GM21576 (cell line): ENCODE measurements at regions not wholly inside any gene's neighbourhood (a gene's known extent, or its start where the extent isn't known, plus 50 kb on each side); places are given as distances from the start of the nearest gene placed in this dataset.

Experiments
- ATAC-seq: cut with Tn5 transposase; IDR thresholded peaks from one replicate; pipeline ENCODE4 v1.9.1; 2021; ENCODE audit warnings: mild to moderate bottlenecking, moderate library complexity; ENCODE audit not compliant: unreplicated experiment

GRCh38 chr6:105917038-105917695 lies 169.0 kb upstream of the PRDM1 start:
- ATAC-seq, result no peak

- no peak for ATAC-seq
Measured at GRCh38 chr6:105911106-105911629, 175.0 kb upstream of the PRDM1 start.

- ATAC-seq, result no peak
Measured at GRCh38 chr6:105909106-105909505, 177.0 kb upstream of the PRDM1 start.

DNA sequence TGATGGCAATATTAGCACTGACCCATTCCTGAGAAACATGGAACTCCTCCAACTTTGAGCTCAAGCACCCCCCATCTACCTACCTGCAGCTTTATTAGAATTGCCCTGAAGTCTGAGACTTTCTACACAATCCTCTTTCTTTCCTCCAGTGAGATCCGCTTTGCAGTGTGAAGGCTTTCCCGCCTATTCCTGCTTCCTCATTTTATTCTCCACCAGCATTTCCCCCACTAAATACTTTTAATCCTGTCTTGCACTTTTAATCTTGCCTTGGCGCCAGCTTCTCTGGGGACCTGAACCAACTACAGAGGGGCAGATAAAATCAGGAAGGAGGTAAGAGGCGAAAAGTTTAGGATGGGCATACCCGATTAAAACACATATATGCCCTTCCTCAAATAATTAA lies 178.1 kb upstream of the PRDM1 start:
- ATAC-seq, result no peak

GRCh38 chr6:105907301-105907700 lies 178.8 kb upstream of the PRDM1 start:
- ATAC-seq, result no peak

- no peak for ATAC-seq
Measured at GRCh38 chr6:105902401-105903031, 183.6 kb upstream of the PRDM1 start.

DNA sequence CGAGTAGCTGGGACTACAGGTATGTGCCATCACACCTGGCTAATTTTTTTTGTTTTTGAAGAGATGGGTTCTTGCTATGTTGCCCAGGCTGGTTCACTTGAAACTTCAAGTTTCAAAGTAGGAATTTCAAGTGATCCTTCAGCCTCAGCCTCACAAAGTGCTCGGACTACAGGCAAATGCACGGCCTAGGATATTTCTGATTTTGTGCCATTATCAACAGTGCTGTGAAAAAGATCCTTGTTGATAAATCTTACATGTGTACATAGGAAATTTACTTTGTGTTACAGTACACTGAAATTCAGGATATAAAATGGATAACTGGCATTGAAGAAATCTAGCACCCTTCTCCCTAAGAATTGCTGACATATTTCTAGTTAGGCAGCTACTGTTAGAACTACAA lies 184.6 kb upstream of the PRDM1 start:
- ATAC-seq, result no peak

DNA sequence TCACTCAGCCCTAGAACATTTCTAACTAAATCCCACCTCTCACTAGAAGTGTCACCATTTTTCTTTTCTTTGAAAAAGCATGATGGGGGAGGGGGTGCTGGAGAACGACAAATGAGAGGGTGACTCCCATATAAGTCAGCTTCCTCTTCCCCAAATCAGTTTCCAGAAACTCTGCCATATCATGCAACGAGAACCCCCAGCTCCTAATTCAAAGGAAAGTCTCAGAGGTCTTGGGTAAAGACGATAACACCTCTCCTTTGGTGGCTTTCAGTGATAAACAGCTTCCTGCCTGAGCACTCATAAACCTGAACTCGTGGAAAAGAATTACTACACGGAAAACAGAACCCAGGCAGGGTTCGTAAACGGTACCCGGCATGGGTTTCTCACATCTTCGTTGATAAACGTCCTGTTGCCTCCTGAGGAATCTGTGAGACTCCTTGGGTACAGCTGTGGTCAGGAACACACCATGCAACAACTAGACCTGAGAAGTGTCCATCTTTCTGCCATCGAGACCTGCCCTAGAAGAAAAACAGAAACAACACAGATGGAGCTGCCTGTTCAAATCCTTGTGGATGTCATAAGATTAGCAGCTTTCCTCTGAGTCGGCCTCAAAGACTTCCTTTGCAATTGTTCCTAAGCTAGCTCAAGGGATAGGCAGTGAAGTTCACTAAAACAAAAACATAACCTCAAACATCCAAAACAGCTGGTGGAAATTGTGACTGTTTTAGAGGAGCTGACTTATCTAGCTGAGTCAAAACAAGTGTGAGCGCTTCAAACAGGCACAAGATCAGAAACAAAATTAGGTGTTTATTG lies 185.8 kb upstream of the PRDM1 start:
- ATAC-seq, result no peak

GRCh38 chr6:105898286-105898685 lies 187.8 kb upstream of the PRDM1 start:
- ATAC-seq, result peak; percentile 46

DNA sequence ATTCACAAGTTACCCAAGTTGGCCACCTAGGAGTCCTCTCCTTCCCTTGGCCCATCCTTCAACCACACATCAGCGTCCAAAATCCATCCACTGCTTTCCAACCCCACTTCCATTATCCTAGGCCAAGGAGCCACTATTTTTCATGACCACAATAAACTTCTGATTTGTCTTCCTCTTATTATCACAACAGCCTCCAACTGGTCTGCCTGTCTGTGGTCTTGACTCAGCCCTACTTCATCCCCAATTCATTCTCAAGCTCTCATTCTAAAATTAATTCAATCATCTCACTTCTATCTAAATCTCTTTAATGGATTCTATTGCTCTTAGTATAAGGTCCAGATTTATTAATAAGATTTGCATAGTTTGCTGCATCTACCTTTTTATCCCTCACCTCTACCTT lies 189.0 kb upstream of the PRDM1 start:
- ATAC-seq, result no peak

- ATAC-seq, result no peak
Measured at GRCh38 chr6:105896821-105897095, 189.4 kb upstream of the PRDM1 start.

DNA sequence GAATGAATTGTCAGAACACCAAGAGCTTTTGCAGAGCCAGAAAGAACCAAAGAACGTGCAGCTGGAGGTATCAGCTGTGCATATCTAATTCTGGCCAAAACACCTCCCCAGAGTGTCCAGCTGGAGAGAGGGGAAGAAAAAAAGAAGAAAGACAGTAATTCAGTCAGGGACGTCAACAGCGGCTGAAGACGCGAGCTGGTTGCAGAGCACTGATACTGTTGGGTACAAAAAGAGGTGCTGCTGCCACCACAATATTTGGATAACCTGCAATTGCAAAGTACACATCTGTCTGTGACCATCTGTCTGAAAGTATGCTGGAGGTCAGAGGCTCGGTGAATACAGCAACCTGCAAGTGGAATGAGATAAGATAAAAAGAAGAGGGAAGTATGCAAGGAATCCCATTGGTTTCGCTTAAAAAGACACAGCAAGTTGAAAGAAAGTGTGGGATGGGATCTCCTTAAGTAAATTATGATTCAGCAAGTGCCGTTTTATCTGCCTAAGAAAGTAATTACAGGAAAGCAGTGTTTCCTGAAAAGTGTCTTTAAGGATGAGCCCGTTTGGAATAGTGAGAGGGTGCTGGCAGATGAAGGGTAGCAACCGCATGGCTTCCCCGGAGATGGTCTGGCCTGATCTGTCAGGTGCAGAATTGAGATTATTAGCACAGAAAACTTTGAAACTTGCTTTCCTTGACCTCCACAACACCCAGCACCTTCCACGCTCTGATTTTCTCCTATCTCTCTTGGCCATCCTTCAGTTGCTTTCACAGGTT lies 189.9 kb upstream of the PRDM1 start:
- no peak for ATAC-seq

- ATAC-seq, result no peak
Measured at GRCh38 chr6:105894556-105894955, 191.6 kb upstream of the PRDM1 start.

DNA sequence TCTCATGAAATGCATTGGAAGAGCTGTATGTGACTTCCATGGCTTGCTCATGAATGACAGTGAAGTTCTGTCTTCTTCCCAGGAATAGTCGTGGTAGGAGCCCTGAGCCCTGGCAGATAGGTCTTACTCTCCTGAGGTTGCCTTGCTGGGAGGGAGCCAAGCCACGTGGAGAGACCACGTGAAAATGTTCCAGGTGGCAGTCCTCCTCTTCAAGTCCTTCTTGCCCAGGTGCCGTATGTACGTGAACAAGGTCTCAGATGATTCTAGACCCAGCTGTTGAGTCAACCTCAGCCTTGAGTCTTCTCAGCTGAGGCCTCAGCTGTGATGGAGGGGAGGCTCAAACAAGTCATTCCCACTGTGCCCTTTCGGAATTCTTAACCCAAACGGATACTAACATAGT lies 192.4 kb upstream of the PRDM1 start:
- ATAC-seq, result no peak

DNA sequence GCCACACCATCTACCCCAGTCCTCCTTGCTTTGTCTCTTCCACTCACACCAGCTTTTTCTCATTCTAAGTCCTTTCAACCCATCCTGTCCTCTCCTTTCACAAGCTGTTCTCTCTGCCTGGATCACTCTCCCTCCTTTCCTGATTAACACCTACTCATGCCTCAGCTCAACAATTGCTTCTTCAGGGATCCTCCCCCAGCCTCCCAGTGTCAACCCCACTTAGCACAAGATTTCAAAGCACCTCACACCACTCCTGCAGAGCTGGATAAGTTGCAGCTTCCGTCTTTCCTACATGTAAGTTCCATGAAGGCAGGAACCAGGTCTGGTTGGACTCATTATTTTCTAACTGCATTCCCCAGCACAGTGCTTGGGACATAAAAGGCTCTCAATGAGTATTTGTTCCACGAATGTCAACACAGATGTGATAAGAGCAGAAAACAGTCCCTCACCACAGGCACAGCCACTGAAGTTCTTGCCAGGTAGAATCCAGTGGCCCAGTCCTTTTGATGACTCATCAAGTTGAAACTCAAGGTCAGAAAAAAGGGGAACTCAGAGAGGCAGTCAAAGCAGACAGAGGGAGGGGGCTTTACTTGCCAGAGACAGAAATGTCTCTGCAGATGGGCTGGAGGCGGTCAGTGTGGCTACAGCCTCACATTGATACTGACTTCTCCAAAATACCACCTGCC lies 193.4 kb upstream of the PRDM1 start:
- peak; percentile 78 for ATAC-seq

DNA sequence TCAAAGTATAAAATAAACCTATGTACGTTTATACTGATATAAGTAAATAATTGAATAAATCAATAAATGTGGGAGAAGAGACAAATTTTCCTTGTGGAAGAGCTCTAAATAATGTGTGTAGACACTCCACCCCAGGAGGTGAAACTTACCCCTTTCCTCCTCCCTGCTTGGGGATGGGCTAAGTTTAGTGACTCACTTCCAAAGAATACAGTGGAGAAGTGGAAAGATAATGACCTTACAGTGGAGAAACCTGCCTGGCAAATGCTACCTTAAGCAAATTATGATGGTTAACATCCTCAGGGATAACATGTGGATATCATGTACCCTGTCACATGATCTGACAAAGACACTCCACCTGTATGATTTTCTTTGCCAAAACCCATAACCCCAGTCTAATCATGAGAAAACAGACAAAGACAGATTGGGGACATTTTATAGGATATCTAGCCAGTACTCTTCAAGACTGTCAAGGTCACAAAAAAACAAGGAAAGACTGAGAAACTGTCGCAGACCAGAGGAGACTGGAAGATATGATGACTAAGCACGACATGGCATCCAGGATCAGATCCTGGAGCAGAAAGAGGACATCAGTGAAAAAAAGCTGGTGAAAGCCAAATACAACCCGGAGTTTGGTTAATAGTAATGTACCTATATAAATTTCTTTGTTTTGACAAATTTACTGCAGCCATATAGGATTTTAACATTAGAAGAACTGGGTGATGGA lies 195.5 kb upstream of the PRDM1 start:
- ATAC-seq, result no peak

- no peak for ATAC-seq
Measured at GRCh38 chr6:105889902-105890301, 196.2 kb upstream of the PRDM1 start.

DNA sequence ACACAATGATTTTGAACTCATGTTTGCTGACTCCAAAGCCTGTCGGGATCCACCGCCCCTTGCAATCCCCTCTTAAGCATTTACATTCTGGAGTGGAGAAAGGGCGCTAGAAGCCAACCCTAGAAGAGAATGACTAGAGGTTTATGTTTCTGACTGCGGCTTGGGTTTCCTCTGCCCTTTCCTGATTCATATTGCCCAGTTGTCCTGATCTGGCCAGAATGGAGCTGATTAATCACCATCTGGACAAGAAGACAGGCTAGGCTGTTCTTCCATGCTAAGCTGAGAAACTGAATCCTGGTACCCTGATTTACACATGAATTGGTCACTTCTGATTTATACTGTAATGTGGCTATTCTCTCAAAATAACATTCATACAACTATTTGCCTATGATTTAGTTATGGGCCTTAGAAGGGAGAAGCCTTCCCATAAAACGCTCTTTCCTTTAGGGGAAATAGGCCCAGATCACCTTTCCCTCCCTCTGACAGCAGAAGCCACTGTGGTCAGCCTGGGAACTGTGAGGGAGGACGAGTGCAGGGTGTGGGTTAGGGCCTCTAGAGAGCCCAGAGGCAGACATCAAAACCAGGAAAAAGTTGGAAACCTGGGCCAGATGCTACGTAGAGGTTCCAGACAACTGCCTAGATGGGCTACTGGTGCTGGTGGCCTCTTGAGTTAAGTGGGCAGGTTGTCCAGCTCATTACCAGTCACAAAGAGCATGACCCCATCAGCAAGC lies 199.2 kb upstream of the PRDM1 start:
- ATAC-seq, result no peak

DNA sequence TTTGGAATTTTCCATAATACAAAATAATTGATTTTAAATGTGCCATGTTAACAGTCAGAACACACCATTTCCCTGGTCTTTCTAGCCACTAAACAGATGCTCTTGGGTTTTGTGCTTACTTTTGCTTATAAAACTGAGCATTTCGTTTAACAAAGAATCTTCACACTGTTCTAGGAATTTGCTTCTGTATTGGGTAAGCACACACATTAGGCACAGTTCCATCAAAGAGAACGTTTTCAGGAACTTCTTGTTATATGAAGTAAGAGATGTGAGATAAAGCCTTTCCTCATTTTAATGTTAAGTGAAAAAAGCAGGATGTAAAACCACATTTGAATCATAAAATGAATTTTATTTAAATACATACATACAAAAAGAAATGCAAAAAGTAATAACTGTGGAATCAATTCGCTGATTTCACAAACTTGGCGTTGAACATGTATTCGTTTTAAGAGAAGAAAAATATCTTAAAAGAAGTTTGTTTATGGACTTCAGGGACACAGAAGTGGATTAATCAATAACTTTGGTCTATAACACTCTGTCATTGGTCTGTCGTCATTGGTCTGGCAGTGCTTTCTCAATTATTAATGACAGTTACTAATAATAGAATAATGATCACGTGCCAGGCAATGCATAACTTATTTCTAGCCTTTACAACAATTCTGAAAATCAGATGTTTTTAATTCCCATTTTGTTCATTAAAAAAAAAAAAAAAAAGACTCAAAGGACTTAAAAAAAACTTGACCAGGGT lies 199.9 kb upstream of the PRDM1 start:
- no peak for ATAC-seq
